ENCODE measurements at regions not wholly inside any gene's neighbourhood (a gene's known extent, or its start where the extent isn't known, plus 50 kb on each side); places are given as distances from the start of the nearest gene placed in this dataset.

GRCh38 chr10:131492211-131492857 is 180.8 kb upstream of the TCERG1L start:
- no peak for DNase-seq

- no peak for DNase-seq
Measured at GRCh38 chr10:131493432-131493831, 181.9 kb upstream of the TCERG1L start.

- DNase-seq = no peak
Measured at GRCh38 chr10:131494451-131494850, 182.9 kb upstream of the TCERG1L start.

- no peak for DNase-seq
Measured at GRCh38 chr10:131495224-131495623, 183.7 kb upstream of the TCERG1L start.

GRCh38 chr10:131495892-131496291 is 184.4 kb upstream of the TCERG1L start:
- no peak for DNase-seq

- DNase-seq = no peak
Measured at GRCh38 chr10:131496351-131497052, 185.0 kb upstream of the TCERG1L start.

- no peak for DNase-seq
Measured at GRCh38 chr10:131499566-131499965, 188.0 kb upstream of the TCERG1L start.

GRCh38 chr10:131500181-131500580 is 188.7 kb upstream of the TCERG1L start:
- DNase-seq = no peak

GRCh38 chr10:131500892-131501291 is 189.4 kb upstream of the TCERG1L start:
- DNase-seq = no peak

- no peak for DNase-seq
Measured at GRCh38 chr10:131503992-131504391, 192.5 kb upstream of the TCERG1L start.

- DNase-seq = no peak
Measured at GRCh38 chr10:131511391-131511790, 199.9 kb upstream of the TCERG1L start.

- DNase-seq = no peak
Measured at GRCh38 chr10:131512852-131513251, 201.3 kb upstream of the TCERG1L start.

GRCh38 chr10:131513445-131513844 is 201.9 kb upstream of the TCERG1L start:
- DNase-seq = no peak

- DNase-seq = no peak
Measured at GRCh38 chr10:131513901-131514300, 202.4 kb upstream of the TCERG1L start.

GRCh38 chr10:131514454-131514853 is 202.9 kb upstream of the TCERG1L start:
- no peak for DNase-seq

GRCh38 chr10:131516285-131516684 is 204.8 kb upstream of the TCERG1L start:
- DNase-seq = no peak

GRCh38 chr10:131517781-131518180 is 206.3 kb upstream of the TCERG1L start:
- no peak for DNase-seq

GRCh38 chr10:131519723-131520605 is 208.4 kb upstream of the TCERG1L start:
- no peak for DNase-seq

GRCh38 chr10:131531265-131532190 is 220.0 kb upstream of the TCERG1L start:
- no peak for DNase-seq

- no peak for DNase-seq
Measured at GRCh38 chr10:131532291-131532690, 220.8 kb upstream of the TCERG1L start.

GRCh38 chr10:131532745-131533341 is 221.3 kb upstream of the TCERG1L start:
- no peak for DNase-seq

Measured in EL (cell line).